ENCODE measurements at regions not wholly inside any gene's neighbourhood (a gene's known extent, or its start where the extent isn't known, plus 50 kb on each side); places are given as distances from the start of the nearest gene placed in this dataset.

- TF ChIP-seq CTCF (conservative IDR thresholded peaks at IDR 0.05 in 1 of 2, IDR thresholded peaks at IDR 0.05 in 1 of 2; ENCODE audit: low read depth in 1 of 2, low read length in 2 of 2) (no peak), EZH2 (IDR thresholded peaks at IDR 0.05; ENCODE audit: low read length, missing control alignments) (no peak)
Observed at GRCh38 chr12:115240251-115240650, 556.3 kb upstream of the TBX3 start.

All from fibroblast of lung (primary cell).